ENCODE measurements at regions not wholly inside any gene's neighbourhood (a gene's known extent, or its start where the extent isn't known, plus 50 kb on each side); places are given as distances from the start of the nearest gene placed in this dataset.

DNA sequence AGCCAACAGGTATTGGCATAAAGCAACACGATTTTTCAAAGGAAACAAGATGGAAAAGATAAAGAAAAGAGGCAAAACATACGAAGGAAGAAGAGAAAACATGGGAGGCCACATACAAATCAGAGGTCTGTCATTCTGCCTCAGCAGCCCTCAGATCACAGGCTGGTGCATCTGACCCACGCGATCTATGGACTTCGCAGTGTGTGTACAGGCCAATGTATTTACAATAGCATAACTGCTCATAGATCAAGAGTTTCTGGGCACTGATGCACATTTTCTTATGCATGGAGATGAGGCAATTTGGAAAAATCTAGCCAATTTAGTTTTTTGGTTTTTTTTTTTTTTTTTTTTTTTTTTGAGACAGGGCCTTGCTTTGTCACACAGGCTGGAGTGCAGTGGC is 245.4 kb downstream of the DUSP6 start:
- no peak overlapping the region for H3K4me3 ChIP-seq (ENCODE audit: severe bottlenecking)
- H3K36me3 ChIP-seq (ENCODE audit: low read depth): no peaks in the 10 kb centered on the region
- ATAC-seq (ENCODE audit: low read depth) (no peak), DNase-seq (ENCODE audit: low spot score) (no peak)
- H3K27ac ChIP-seq (ENCODE audit: poor library complexity, severe bottlenecking): no peak overlapping the region
- no peaks in the 10 kb centered on the region for H3K9me3 ChIP-seq (ENCODE audit: severe bottlenecking)
- TF ChIP-seq, protein P1, sequence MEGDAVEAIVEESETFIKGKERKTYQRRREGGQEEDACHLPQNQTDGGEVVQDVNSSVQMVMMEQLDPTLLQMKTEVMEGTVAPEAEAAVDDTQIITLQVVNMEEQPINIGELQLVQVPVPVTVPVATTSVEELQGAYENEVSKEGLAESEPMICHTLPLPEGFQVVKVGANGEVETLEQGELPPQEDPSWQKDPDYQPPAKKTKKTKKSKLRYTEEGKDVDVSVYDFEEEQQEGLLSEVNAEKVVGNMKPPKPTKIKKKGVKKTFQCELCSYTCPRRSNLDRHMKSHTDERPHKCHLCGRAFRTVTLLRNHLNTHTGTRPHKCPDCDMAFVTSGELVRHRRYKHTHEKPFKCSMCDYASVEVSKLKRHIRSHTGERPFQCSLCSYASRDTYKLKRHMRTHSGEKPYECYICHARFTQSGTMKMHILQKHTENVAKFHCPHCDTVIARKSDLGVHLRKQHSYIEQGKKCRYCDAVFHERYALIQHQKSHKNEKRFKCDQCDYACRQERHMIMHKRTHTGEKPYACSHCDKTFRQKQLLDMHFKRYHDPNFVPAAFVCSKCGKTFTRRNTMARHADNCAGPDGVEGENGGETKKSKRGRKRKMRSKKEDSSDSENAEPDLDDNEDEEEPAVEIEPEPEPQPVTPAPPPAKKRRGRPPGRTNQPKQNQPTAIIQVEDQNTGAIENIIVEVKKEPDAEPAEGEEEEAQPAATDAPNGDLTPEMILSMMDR (IDR thresholded peaks at IDR 0.05; ENCODE audit: poor library complexity, severe bottlenecking): no peak
- no peaks in the 10 kb centered on the region for H3K27me3 ChIP-seq (ENCODE audit: insufficient read depth, poor library complexity, severe bottlenecking)
- H3K4me1 ChIP-seq (ENCODE audit: insufficient read depth, poor library complexity, severe bottlenecking): no peaks in the 10 kb centered on the region

DNA sequence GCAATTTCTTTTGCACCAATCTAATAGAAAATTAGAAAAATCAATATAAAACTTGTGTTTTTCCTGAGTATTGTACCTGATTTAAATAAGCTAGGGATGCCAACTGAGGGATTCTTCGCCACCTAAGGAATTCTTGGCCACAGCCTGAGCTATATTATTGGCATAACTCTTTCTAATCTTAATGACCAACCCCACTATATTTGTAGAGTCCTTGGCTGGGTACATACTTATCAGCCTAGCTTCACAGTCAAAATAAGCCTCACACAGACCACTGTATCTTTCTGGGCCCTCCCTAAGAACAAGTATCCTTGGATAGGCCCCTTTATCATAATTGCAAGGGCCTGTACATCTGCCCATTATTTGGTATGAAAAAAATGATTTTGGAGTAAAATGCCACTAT is 247.1 kb downstream of the DUSP6 start:
- Histone ChIP-seq H3K4me1 (ENCODE audit: insufficient read depth, poor library complexity, severe bottlenecking) (no peaks in the 10 kb centered on the region), H3K27ac (ENCODE audit: poor library complexity, severe bottlenecking) (no peak overlapping the region), H3K9me3 (ENCODE audit: severe bottlenecking) (no peaks in the 10 kb centered on the region), H3K27me3 (ENCODE audit: insufficient read depth, poor library complexity, severe bottlenecking) (no peaks in the 10 kb centered on the region), H3K4me3 (ENCODE audit: severe bottlenecking) (no peak overlapping the region), H3K36me3 (ENCODE audit: low read depth) (no peaks in the 10 kb centered on the region)
- ATAC-seq (ENCODE audit: low read depth) (no peak), DNase-seq (ENCODE audit: low spot score) (no peak)
- TF ChIP-seq, protein P1 (IDR thresholded peaks at IDR 0.05; ENCODE audit: poor library complexity, severe bottlenecking): no peak

DNA sequence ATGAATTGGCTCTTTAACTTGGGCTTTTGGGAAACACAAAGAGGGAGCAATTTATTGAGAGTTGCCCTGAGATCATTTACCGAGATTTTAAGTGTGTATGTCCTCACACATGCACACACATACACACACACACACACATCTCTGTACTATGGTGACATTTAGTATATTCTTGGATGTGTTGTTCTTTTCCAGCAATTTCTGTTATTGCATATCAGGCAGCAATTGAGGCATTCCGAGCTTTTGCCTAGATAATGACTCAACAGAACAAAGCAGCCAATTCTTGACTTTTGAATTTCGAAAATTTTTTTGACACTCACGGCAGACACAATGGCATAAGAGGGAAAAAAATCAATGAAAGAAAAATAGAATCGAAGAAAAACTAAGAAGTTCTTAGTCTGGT is 248.5 kb downstream of the DUSP6 start:
- H3K4me1 ChIP-seq (ENCODE audit: insufficient read depth, poor library complexity, severe bottlenecking): no peaks in the 10 kb centered on the region
- TF ChIP-seq, protein P1 (IDR thresholded peaks at IDR 0.05; ENCODE audit: poor library complexity, severe bottlenecking): no peak
- no peaks in the 10 kb centered on the region for H3K9me3 ChIP-seq (ENCODE audit: severe bottlenecking)
- H3K27ac ChIP-seq (ENCODE audit: poor library complexity, severe bottlenecking): no peak overlapping the region
- no peaks in the 10 kb centered on the region for H3K27me3 ChIP-seq (ENCODE audit: insufficient read depth, poor library complexity, severe bottlenecking)
- no peaks in the 10 kb centered on the region for H3K36me3 ChIP-seq (ENCODE audit: low read depth)
- H3K4me3 ChIP-seq (ENCODE audit: severe bottlenecking): no peak overlapping the region
- no peak for ATAC-seq (ENCODE audit: low read depth)
- no peak for DNase-seq (ENCODE audit: low spot score)

DNA sequence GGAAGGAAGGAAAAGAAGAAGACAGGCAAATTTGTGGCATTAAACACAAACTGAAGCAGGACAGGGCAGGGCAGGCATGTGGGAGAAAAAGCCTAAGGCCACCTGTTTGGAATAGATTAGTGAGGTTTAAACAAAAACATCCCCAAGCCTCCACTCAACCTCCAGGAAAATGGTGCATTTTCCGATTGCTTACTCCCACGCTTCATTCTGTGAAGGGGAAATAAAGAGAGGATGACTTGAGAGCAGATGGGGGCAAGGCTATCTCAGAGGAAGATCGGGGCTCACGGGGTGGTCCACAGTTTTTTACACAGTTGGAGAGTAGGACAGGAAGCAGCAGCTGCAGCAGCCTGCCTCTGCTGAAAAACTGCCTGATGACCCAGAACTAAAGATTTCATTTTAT is 250.9 kb downstream of the DUSP6 start:
- Histone ChIP-seq H3K27me3 (ENCODE audit: insufficient read depth, poor library complexity, severe bottlenecking) (no peaks in the 10 kb centered on the region), H3K27ac (ENCODE audit: poor library complexity, severe bottlenecking) (no peak overlapping the region), H3K4me1 (ENCODE audit: insufficient read depth, poor library complexity, severe bottlenecking) (no peaks in the 10 kb centered on the region), H3K4me3 (ENCODE audit: severe bottlenecking) (no peak overlapping the region), H3K36me3 (ENCODE audit: low read depth) (no peaks in the 10 kb centered on the region), H3K9me3 (ENCODE audit: severe bottlenecking) (no peaks in the 10 kb centered on the region)
- no peak for DNase-seq (ENCODE audit: low spot score)
- TF ChIP-seq, protein P1 (IDR thresholded peaks at IDR 0.05; ENCODE audit: poor library complexity, severe bottlenecking): no peak
- no peak for ATAC-seq (ENCODE audit: low read depth)

DNA sequence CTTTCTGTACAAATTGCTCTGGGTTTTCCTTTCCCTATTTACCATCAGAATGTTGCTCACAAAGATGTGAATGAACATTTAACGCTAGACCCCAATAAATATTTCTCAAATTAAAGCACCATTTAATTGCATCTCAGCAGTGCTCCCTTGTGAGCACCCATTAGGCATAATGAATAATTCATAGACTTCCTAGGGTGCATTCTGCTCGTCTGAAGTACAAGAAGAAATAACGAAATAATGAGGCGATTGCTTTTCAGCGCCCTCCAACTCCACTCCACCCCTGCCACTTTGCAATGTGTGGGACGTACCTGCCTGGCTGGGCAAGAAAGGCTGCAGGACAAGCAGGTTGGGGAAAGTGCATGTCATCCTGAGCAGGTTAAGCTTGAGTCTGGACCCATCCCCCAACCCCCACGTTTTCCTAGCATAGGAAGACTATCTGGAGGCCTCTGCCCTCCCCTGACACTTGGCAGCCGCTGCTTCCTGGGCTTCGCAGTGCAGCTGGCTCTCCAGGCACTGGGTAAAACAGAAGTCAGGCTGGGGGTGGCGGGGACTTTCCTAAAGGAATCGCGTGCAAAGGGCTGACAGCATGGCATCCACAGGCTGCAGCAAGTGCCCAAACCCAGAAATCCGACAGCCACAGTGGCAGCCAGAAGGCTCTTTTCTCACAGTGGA is 253.7 kb downstream of the DUSP6 start:
- ATAC-seq (ENCODE audit: low read depth) (no peak), DNase-seq (ENCODE audit: low spot score) (no peak)
- H3K27me3 ChIP-seq (ENCODE audit: insufficient read depth, poor library complexity, severe bottlenecking): no peaks in the 10 kb centered on the region
- H3K36me3 ChIP-seq (ENCODE audit: low read depth): no peaks in the 10 kb centered on the region
- H3K4me1 ChIP-seq (ENCODE audit: insufficient read depth, poor library complexity, severe bottlenecking): no peaks in the 10 kb centered on the region
- TF ChIP-seq, protein P1 (IDR thresholded peaks at IDR 0.05; ENCODE audit: poor library complexity, severe bottlenecking): no peak
- H3K4me3 ChIP-seq (ENCODE audit: severe bottlenecking): no peak overlapping the region
- no peaks in the 10 kb centered on the region for H3K9me3 ChIP-seq (ENCODE audit: severe bottlenecking)
- H3K27ac ChIP-seq (ENCODE audit: poor library complexity, severe bottlenecking): no peak overlapping the region
